ENCODE measurements at regions not wholly inside any gene's neighbourhood (a gene's known extent, or its start where the extent isn't known, plus 50 kb on each side); places are given as distances from the start of the nearest gene placed in this dataset.

DNA sequence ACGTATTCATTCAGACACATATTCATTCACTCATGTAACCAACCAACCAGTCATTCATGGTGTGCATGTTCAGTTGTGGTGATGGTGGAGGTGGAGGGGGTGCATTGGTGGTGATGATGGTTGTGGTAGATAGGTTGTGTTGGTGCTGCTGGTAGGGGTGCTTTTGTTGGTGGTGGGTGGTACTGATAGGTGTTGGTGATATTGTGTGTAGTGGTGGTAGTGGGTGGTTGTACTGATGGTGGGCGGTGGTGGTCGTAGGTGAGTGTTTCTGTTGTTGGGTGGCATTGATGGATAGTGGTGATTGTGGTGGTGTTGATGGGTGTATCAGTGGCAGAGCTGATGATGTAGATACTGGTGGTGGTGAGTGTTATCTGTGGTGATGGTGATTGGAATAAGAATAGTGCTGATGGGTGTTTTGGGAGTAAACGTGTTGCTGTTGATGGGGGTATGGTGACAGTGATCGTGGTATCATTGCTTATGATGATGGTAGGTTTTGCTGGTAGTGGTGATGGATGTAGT lies 59.8 kb upstream of the SHB start:
- H3K4me1 ChIP-seq (ENCODE audit: insufficient read depth, low read length): peaks cover 14% of the 10 kb centered on the region
- ATAC-seq: no peak
- no peaks in the 10 kb centered on the region for H3K9me2 ChIP-seq (replicated peaks; ENCODE audit: low read length)
- TF ChIP-seq EZH2 (IDR thresholded peaks at IDR 0.05; ENCODE audit: low read length, unreplicated experiment) (no peak), EZH2phosphoT487 (IDR thresholded peaks at IDR 0.05; ENCODE audit: borderline replicate concordance, low read length) (no peak)
- TF ChIP-seq, protein P1, sequence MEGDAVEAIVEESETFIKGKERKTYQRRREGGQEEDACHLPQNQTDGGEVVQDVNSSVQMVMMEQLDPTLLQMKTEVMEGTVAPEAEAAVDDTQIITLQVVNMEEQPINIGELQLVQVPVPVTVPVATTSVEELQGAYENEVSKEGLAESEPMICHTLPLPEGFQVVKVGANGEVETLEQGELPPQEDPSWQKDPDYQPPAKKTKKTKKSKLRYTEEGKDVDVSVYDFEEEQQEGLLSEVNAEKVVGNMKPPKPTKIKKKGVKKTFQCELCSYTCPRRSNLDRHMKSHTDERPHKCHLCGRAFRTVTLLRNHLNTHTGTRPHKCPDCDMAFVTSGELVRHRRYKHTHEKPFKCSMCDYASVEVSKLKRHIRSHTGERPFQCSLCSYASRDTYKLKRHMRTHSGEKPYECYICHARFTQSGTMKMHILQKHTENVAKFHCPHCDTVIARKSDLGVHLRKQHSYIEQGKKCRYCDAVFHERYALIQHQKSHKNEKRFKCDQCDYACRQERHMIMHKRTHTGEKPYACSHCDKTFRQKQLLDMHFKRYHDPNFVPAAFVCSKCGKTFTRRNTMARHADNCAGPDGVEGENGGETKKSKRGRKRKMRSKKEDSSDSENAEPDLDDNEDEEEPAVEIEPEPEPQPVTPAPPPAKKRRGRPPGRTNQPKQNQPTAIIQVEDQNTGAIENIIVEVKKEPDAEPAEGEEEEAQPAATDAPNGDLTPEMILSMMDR (conservative IDR thresholded peaks at IDR 0.05; ENCODE audit: low read depth, low read length): no peak
- H3K27ac ChIP-seq (ENCODE audit: low read length): no peak overlapping the region
- no peaks in the 10 kb centered on the region for H3K27me3 ChIP-seq (ENCODE audit: low read length)
- no TSS peak for BruUV-seq (replicated peaks)
- H3K9ac ChIP-seq (ENCODE audit: low read length): no peak overlapping the region
- H3F3A ChIP-seq (ENCODE audit: low read length, unreplicated experiment): no peaks in the 10 kb centered on the region
- no peaks in the 10 kb centered on the region for H3K9me3 ChIP-seq (ENCODE audit: low read length)
- no peaks in the 10 kb centered on the region for H4K20me1 ChIP-seq (ENCODE audit: low read length)
- H3K4me3 ChIP-seq (ENCODE audit: low read length): no peak overlapping the region
- H3K4me2 ChIP-seq (ENCODE audit: low read length): no peak overlapping the region
- H3K36me3 ChIP-seq (ENCODE audit: low read depth, low read length): no peaks in the 10 kb centered on the region
- no peak overlapping the region for H2AFZ ChIP-seq (ENCODE audit: low read length)
- CTCF ChIA-PET: no interaction called here
- intact Hi-C loops (cut with micrococcal nuclease): no loop called here
- no peak for DNase-seq
- POLR2A ChIA-PET (ENCODE audit: unreplicated experiment): no interaction called here
- no peaks in the 10 kb centered on the region for H3K79me2 ChIP-seq (ENCODE audit: low read length)

DNA sequence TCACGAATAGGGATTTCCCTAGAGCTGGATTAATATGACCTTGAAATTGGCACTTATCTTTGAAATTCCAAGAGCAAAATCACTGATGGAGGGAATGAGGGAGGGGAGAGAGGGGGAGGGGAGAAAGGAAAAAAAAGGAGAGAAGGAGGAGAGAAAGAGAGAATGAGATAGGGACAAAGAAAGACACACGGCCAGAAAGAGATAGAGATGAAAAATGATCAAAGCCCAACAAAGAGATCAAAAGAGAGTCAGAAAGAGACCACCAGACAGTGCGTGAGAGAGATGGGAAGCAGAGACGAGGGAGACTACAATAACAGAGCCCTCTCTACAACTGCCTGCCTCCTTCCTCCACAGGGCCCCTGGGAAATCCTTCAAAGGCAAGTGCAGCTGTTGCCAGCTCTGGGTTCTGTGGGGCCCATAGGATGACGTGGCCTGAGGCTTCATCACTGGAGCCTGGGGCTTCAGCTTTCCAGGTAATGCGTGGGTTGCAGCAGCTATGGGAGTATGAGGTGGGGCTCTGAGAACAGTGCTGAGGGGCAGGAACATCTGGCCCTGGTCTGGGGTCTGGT lies 58.3 kb upstream of the SHB start:
- H2AFZ ChIP-seq (ENCODE audit: low read length): no peak overlapping the region
- H3K36me3 ChIP-seq (ENCODE audit: low read depth, low read length): no peaks in the 10 kb centered on the region
- BruUV-seq (replicated peaks): no TSS peak
- H3F3A ChIP-seq (ENCODE audit: low read length, unreplicated experiment): no peaks in the 10 kb centered on the region
- H3K4me2 ChIP-seq (ENCODE audit: low read length): no peak overlapping the region
- no peaks in the 10 kb centered on the region for H4K20me1 ChIP-seq (ENCODE audit: low read length)
- POLR2A ChIA-PET (ENCODE audit: unreplicated experiment): no interaction called here
- TF ChIP-seq EZH2phosphoT487 (IDR thresholded peaks at IDR 0.05; ENCODE audit: borderline replicate concordance, low read length) (no peak), EZH2 (IDR thresholded peaks at IDR 0.05; ENCODE audit: low read length, unreplicated experiment) (no peak)
- TF ChIP-seq, protein P1 (conservative IDR thresholded peaks at IDR 0.05; ENCODE audit: low read depth, low read length): no peak
- DNase-seq (no peak), ATAC-seq (no peak)
- no peaks in the 10 kb centered on the region for H3K79me2 ChIP-seq (ENCODE audit: low read length)
- no peaks in the 10 kb centered on the region for H3K27me3 ChIP-seq (ENCODE audit: low read length)
- H3K9me3 ChIP-seq (ENCODE audit: low read length): no peaks in the 10 kb centered on the region
- intact Hi-C loops (cut with micrococcal nuclease): no loop called here
- no peak overlapping the region for H3K27ac ChIP-seq (ENCODE audit: low read length)
- no peaks in the 10 kb centered on the region for H3K9me2 ChIP-seq (replicated peaks; ENCODE audit: low read length)
- no peak overlapping the region for H3K9ac ChIP-seq (ENCODE audit: low read length)
- CTCF ChIA-PET: no interaction called here
- H3K4me3 ChIP-seq (ENCODE audit: low read length): no peak overlapping the region
- H3K4me1 ChIP-seq (ENCODE audit: insufficient read depth, low read length): peaks cover 14% of the 10 kb centered on the region

DNA sequence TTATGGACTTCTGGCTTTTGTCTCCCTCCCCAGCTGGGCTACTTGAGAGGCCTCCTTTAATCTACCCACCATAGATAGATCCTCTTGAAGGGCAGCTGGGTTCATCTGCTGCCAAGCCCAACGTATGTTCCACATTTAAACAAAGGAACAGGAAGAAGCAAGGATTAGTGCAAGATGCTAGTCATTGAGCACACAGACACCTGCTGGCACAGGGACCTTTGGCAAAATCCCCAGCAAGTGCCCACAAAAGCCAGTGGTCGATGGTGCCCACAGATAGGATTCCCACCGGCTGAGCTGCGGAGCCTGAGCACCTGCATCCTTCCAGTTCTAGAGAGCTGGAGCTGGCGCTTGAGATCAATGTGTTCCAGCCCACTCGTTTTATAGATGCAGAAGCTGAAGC lies 57.7 kb upstream of the SHB start:
- H4K20me1 ChIP-seq (ENCODE audit: low read length): no peaks in the 10 kb centered on the region
- H3K27me3 ChIP-seq (ENCODE audit: low read length): no peaks in the 10 kb centered on the region
- peaks cover 14% of the 10 kb centered on the region for H3K4me1 ChIP-seq (ENCODE audit: insufficient read depth, low read length)
- CTCF ChIA-PET: no interaction called here
- DNase-seq (peak; percentile 6), ATAC-seq (no peak)
- H2AFZ ChIP-seq (ENCODE audit: low read length): no peak overlapping the region
- intact Hi-C loops (cut with micrococcal nuclease): no loop called here
- no TSS peak for BruUV-seq (replicated peaks)
- TF ChIP-seq, protein P1 (conservative IDR thresholded peaks at IDR 0.05; ENCODE audit: low read depth, low read length): no peak
- TF ChIP-seq EZH2phosphoT487 (IDR thresholded peaks at IDR 0.05; ENCODE audit: borderline replicate concordance, low read length): no peak
- no peak for TF ChIP-seq EZH2 (IDR thresholded peaks at IDR 0.05; ENCODE audit: low read length, unreplicated experiment)
- no peaks in the 10 kb centered on the region for H3F3A ChIP-seq (ENCODE audit: low read length, unreplicated experiment)
- no peaks in the 10 kb centered on the region for H3K9me2 ChIP-seq (replicated peaks; ENCODE audit: low read length)
- H3K36me3 ChIP-seq (ENCODE audit: low read depth, low read length): no peaks in the 10 kb centered on the region
- POLR2A ChIA-PET (ENCODE audit: unreplicated experiment): no interaction called here
- H3K9ac ChIP-seq (ENCODE audit: low read length): no peak overlapping the region
- no peaks in the 10 kb centered on the region for H3K79me2 ChIP-seq (ENCODE audit: low read length)
- no peaks in the 10 kb centered on the region for H3K9me3 ChIP-seq (ENCODE audit: low read length)
- H3K27ac ChIP-seq (ENCODE audit: low read length): no peak overlapping the region
- H3K4me2 ChIP-seq (ENCODE audit: low read length): no peak overlapping the region
- no peak overlapping the region for H3K4me3 ChIP-seq (ENCODE audit: low read length)

Measured in PC-3 (cell line).